C4-2B (cell line): ENCODE measurements at regions not wholly inside any gene's neighbourhood (a gene's known extent, or its start where the extent isn't known, plus 50 kb on each side); places are given as distances from the start of the nearest gene placed in this dataset.
A peak's percentile ranks its signal among the peaks of the same experiment; 100 is the strongest.

Experiments
- H3K27ac ChIP-seq: fragments of 450-650 bp; 2 replicates; pipeline ENCODE4 v1.5.1; 2017
- CTCF ChIP-seq: fragments of 450-650 bp; conservative IDR thresholded peaks from 2 replicates; pipeline ENCODE4 v1.5.1; 2017; ENCODE audit warnings: mild to moderate bottlenecking
- ZFX ChIP-seq: fragments of 450-650 bp; IDR thresholded peaks from 2 replicates; pipeline ENCODE4 v1.6.1; 2017

- no peak for TF ChIP-seq CTCF
- TF ChIP-seq ZFX = no peak
- no peak overlapping the region for H3K27ac ChIP-seq
Observed at GRCh38 chr6:26252077-26252472, 112.9 kb upstream of the BTN3A2 start.

- TF ChIP-seq CTCF = no peak
- TF ChIP-seq ZFX = no peak
- no peak overlapping the region for H3K27ac ChIP-seq
Observed at GRCh38 chr6:26254724-26255123, 110.3 kb upstream of the BTN3A2 start.

GRCh38 chr6:26257272-26257671 lies 107.7 kb upstream of the BTN3A2 start:
- H3K27ac ChIP-seq = no peak overlapping the region
- TF ChIP-seq CTCF (no peak), ZFX (no peak)

- H3K27ac ChIP-seq = no peak overlapping the region
- peak; percentile 42 for TF ChIP-seq CTCF
- TF ChIP-seq ZFX = no peak
Observed at GRCh38 chr6:26258212-26258977, 106.6 kb upstream of the BTN3A2 start.

- H3K27ac ChIP-seq = no peak overlapping the region
- TF ChIP-seq ZFX = no peak
Observed at GRCh38 chr6:26260110-26260637, 104.8 kb upstream of the BTN3A2 start.

- no peak for TF ChIP-seq CTCF
- no peak for TF ChIP-seq ZFX
Observed at GRCh38 chr6:26260725-26261490, 104.1 kb upstream of the BTN3A2 start.

GRCh38 chr6:26264547-26264946 lies 100.5 kb upstream of the BTN3A2 start:
- no peak overlapping the region for H3K27ac ChIP-seq

More at GRCh38 chr6:26260725-26261490, 104.1 kb upstream of the BTN3A2 start:
- H3K27ac ChIP-seq = no peak overlapping the region

More at GRCh38 chr6:26264547-26264946, 100.5 kb upstream of the BTN3A2 start:
- TF ChIP-seq ZFX (no peak), CTCF (no peak)
